Upper lobe of left lung (tissue), 4 donors: ENCODE measurements at regions not wholly inside any gene's neighbourhood (a gene's known extent, or its start where the extent isn't known, plus 50 kb on each side); places are given as distances from the start of the nearest gene placed in this dataset.

ENCODE experiments used
- EP300 ChIP-seq, 4 donors: sonication (generic); formaldehyde crosslinking; IDR thresholded peaks; one replicate each; pipeline ENCODE4 v1.5.1; 2017; ENCODE audit warnings: antibody characterized with exemption in 4 of 4, control low read depth in 2 of 4
- POLR2A ChIP-seq, 4 donors: fragments of 450-650 bp; IDR thresholded peaks; one replicate each; pipeline ENCODE4 v1.5.1; 2016 to 2017; ENCODE audit warnings: antibody characterized with exemption in 4 of 4, mild to moderate bottlenecking in 2 of 4
- POLR2AphosphoS5 ChIP-seq, 2 donors: sonication (generic); formaldehyde crosslinking; IDR thresholded peaks; one replicate each; pipeline ENCODE4 v1.5.1; 2017; ENCODE audit warnings: antibody characterized with exemption in 2 of 2
- TF ChIP-seq, protein P1 (sequence below), 6 experiments: fragments of 450-650 bp in 4 of 6; fragments of 200-600 bp in 2 of 6; sonication (generic) in 2 of 6; IDR thresholded peaks; one replicate each; pipeline ENCODE4 v1.5.1; 2016 to 2019; ENCODE audit warnings: antibody characterized with exemption in 6 of 6

- TF ChIP-seq POLR2AphosphoS5 (IDR thresholded peaks at IDR 0.05) (no peak), POLR2A (IDR thresholded peaks at IDR 0.05) (no peak), EP300 (IDR thresholded peaks at IDR 0.05) (no peak)
- TF ChIP-seq, protein P1, sequence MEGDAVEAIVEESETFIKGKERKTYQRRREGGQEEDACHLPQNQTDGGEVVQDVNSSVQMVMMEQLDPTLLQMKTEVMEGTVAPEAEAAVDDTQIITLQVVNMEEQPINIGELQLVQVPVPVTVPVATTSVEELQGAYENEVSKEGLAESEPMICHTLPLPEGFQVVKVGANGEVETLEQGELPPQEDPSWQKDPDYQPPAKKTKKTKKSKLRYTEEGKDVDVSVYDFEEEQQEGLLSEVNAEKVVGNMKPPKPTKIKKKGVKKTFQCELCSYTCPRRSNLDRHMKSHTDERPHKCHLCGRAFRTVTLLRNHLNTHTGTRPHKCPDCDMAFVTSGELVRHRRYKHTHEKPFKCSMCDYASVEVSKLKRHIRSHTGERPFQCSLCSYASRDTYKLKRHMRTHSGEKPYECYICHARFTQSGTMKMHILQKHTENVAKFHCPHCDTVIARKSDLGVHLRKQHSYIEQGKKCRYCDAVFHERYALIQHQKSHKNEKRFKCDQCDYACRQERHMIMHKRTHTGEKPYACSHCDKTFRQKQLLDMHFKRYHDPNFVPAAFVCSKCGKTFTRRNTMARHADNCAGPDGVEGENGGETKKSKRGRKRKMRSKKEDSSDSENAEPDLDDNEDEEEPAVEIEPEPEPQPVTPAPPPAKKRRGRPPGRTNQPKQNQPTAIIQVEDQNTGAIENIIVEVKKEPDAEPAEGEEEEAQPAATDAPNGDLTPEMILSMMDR (IDR thresholded peaks at IDR 0.05) = no peak
Measured at GRCh38 chr6:44023586-44024454, 103.4 kb downstream of the MRPL14 start.
